HepG2 (cell line): ENCODE measurements at regions not wholly inside any gene's neighbourhood (a gene's known extent, or its start where the extent isn't known, plus 50 kb on each side); places are given as distances from the start of the nearest gene placed in this dataset.

Experiments used
- CBX1 ChIP-seq: IDR thresholded peaks from one replicate; pipeline ENCODE4 v1.6.1; 2016; ENCODE audit warnings: antibody characterized with exemption, low read depth
- PRDM10 ChIP-seq: sonication (generic); formaldehyde crosslinking; IDR thresholded peaks from 2 replicates; pipeline ENCODE4 v1.4.0; 2020; ENCODE audit warnings: low read depth, missing genetic modification reagents
- U2AF1 ChIP-seq: fragments of 200-400 bp; formaldehyde crosslinking; optimal IDR thresholded peaks from 2 replicates; pipeline ENCODE3; 2017; ENCODE audit warnings: mild to moderate bottlenecking, low read depth, low read length
- ZNF768 ChIP-seq: sonication (generic); formaldehyde crosslinking; IDR thresholded peaks from 2 replicates; pipeline ENCODE4 v1.4.0; 2020; ENCODE audit warnings: missing genetic modification reagents

- TF ChIP-seq PRDM10 (CRISPR knock-in tag) (no peak), ZNF768 (no peak), U2AF1 (no peak), CBX1 (no peak)
These were observed 1103.3 kb upstream of the B3GALT2 start for GRCh38 chr1:194289569-194290266.
